ENCODE measurements at regions not wholly inside any gene's neighbourhood (a gene's known extent, or its start where the extent isn't known, plus 50 kb on each side); places are given as distances from the start of the nearest gene placed in this dataset.
A peak's percentile ranks its signal among the peaks of the same experiment; 100 is the strongest.
"Not testable (repeated sequence)": the region's sequence is repeated elsewhere in the genome, so short reads cannot be mapped to it uniquely, and the experiment has no call there.

- FAIRE-seq (peak; percentile 71), DNase-seq (ENCODE audit: low spot score) (peak; percentile 10)
These were observed 244.5 kb upstream of the ANKRD30A start for GRCh38 chr10:36880898-36881297.

- DNase-seq (ENCODE audit: low spot score), result no peak
These were observed 252.6 kb upstream of the ANKRD30A start for GRCh38 chr10:36872702-36873393.

GRCh38 chr10:36840788-36841187, 284.6 kb upstream of the ANKRD30A start:
- DNase-seq (ENCODE audit: low spot score) (no peak), FAIRE-seq (no peak)

More at GRCh38 chr10:36872702-36873393, 252.6 kb upstream of the ANKRD30A start:
- FAIRE-seq, result no peak

- FAIRE-seq, result no peak
- no peak for DNase-seq (ENCODE audit: low spot score)
These were observed 288.0 kb upstream of the ANKRD30A start for GRCh38 chr10:36837416-36837815.

GRCh38 chr10:36819781-36820180, 305.6 kb upstream of the ANKRD30A start:
- FAIRE-seq, result no peak
- no peak for DNase-seq (ENCODE audit: low spot score)

- FAIRE-seq, result no peak
- no peak for DNase-seq (ENCODE audit: low spot score)
These were observed 307.5 kb upstream of the ANKRD30A start for GRCh38 chr10:36817898-36818297.

GRCh38 chr10:36808625-36809362, 316.6 kb upstream of the ANKRD30A start:
- no peak for DNase-seq (ENCODE audit: low spot score)
- no peak for FAIRE-seq

GRCh38 chr10:36803229-36803628, 322.2 kb upstream of the ANKRD30A start:
- FAIRE-seq (no peak), DNase-seq (ENCODE audit: low spot score) (no peak)

- DNase-seq (ENCODE audit: low spot score), result no peak
- no peak for FAIRE-seq
These were observed 322.8 kb upstream of the ANKRD30A start for GRCh38 chr10:36802490-36803153.

- no peak for DNase-seq (ENCODE audit: low spot score)
- FAIRE-seq, result no peak
These were observed 323.7 kb upstream of the ANKRD30A start for GRCh38 chr10:36801660-36802059.

GRCh38 chr10:36794981-36795380, 330.4 kb upstream of the ANKRD30A start:
- no peak for FAIRE-seq

GRCh38 chr10:36789974-36790373, 335.4 kb upstream of the ANKRD30A start:
- DNase-seq (ENCODE audit: low spot score) (no peak), FAIRE-seq (no peak)

More at GRCh38 chr10:36794981-36795380, 330.4 kb upstream of the ANKRD30A start:
- DNase-seq (ENCODE audit: low spot score), result no peak

- no peak for FAIRE-seq
These were observed 337.2 kb upstream of the ANKRD30A start for GRCh38 chr10:36788152-36788551.

GRCh38 chr10:36783400-36783799, 342.0 kb upstream of the ANKRD30A start:
- DNase-seq (ENCODE audit: low spot score) (no peak), FAIRE-seq (no peak)

More at GRCh38 chr10:36788152-36788551, 337.2 kb upstream of the ANKRD30A start:
- no peak for DNase-seq (ENCODE audit: low spot score)

GRCh38 chr10:36781570-36781969, 343.8 kb upstream of the ANKRD30A start:
- DNase-seq (ENCODE audit: low spot score) (no peak), FAIRE-seq (no peak)

GRCh38 chr10:36780158-36780557, 345.2 kb upstream of the ANKRD30A start:
- DNase-seq (ENCODE audit: low spot score) (no peak), FAIRE-seq (no peak)

- peak; percentile 24 for DNase-seq (ENCODE audit: low spot score)
- FAIRE-seq, result peak; percentile 24
These were observed 346.1 kb upstream of the ANKRD30A start for GRCh38 chr10:36779238-36779846.

- FAIRE-seq, result no peak
- no peak for DNase-seq (ENCODE audit: low spot score)
These were observed 346.7 kb upstream of the ANKRD30A start for GRCh38 chr10:36778651-36779050.

GRCh38 chr10:36773652-36774051, 351.7 kb upstream of the ANKRD30A start:
- FAIRE-seq, result no peak
- DNase-seq (ENCODE audit: low spot score), result no peak

- DNase-seq (ENCODE audit: low spot score), result no peak
- no peak for FAIRE-seq
These were observed 353.7 kb upstream of the ANKRD30A start for GRCh38 chr10:36771725-36772124.

- DNase-seq (ENCODE audit: low spot score); FAIRE-seq: not testable (repeated sequence)
These were observed 355.7 kb upstream of the ANKRD30A start for GRCh38 chr10:36769741-36770140.

GRCh38 chr10:36766940-36767339, 358.5 kb upstream of the ANKRD30A start:
- DNase-seq (ENCODE audit: low spot score), result no peak
- no peak for FAIRE-seq
